Ovary (tissue), 7 donors: ENCODE measurements at regions not wholly inside any gene's neighbourhood (a gene's known extent, or its start where the extent isn't known, plus 50 kb on each side); places are given as distances from the start of the nearest gene placed in this dataset.

Source experiments
- DNase-seq, 5 donors: peaks; one replicate each; pipeline ENCODE4 v3.0.0-alpha.2; 2019 to 2020
- H3K27ac ChIP-seq, 2 donors: fragments of 200-600 bp; one replicate each; pipeline versions ENCODE4 v1.5.1 to v1.8.0; 2019 to 2022
- H3K27me3 ChIP-seq: fragments of 200-600 bp; one replicate; pipeline ENCODE4 v1.8.0; 2022
- H3K36me3 ChIP-seq: fragments of 200-600 bp; sonication (generic); one replicate; pipeline ENCODE4 v1.5.1; 2019
- H3K4me1 ChIP-seq: one replicate; pipeline ENCODE4 v1.8.1; 2013; ENCODE audit warnings: mild to moderate bottlenecking, moderate library complexity; ENCODE audit not compliant: insufficient read depth
- H3K4me3 ChIP-seq: fragments of 200-600 bp; sonication (generic); one replicate; pipeline ENCODE4 v1.5.1; 2017
- H3K9me3 ChIP-seq, 2 donors: fragments of 200-600 bp in 1 of 2; sonication (generic) in 1 of 2; one replicate each; pipeline versions ENCODE4 v1.5.1 to v1.8.1; 2013 to 2019; ENCODE audit warnings: mild to moderate bottlenecking in 1 of 2, moderate library complexity in 1 of 2
- CTCF ChIP-seq, 3 donors: fragments of 450-650 bp in 2 of 3; fragments of 200-600 bp in 1 of 3; IDR thresholded peaks; one replicate each; pipeline versions ENCODE4 v1.5.1 to v1.8.0; 2016 to 2022; ENCODE audit warnings: antibody characterized with exemption in 3 of 3, mild to moderate bottlenecking in 1 of 3
- EP300 ChIP-seq: sonication (generic); formaldehyde crosslinking; IDR thresholded peaks from one replicate; pipeline ENCODE4 v1.6.1; 2017; ENCODE audit warnings: antibody characterized with exemption
- POLR2A ChIP-seq: fragments of 450-650 bp; IDR thresholded peaks from one replicate; pipeline ENCODE4 v1.6.1; 2017; ENCODE audit warnings: antibody characterized with exemption, mild to moderate bottlenecking, moderate library complexity
- WGBS, 3 donors: extraction: QIAGEN DNeasy Blood & Tissue Kit in 1 of 3; methylation state at CpG; one replicate each; pipeline versions ENCODE4 v1.1.5 to v1.1.7; 2013 to 2017; 5-methylcytosine and 5-hydroxymethylcytosine counted together
- intact Hi-C, 4 donors: fragments of 100-400 bp; cut with DNase I; formaldehyde crosslinking; loops; one replicate each; pipeline versions ENCODE4 v1.11.0 to v1.15.1; 2022 to 2023
- donor health status: DM: no; HTN: no; CAD: no; lungs with moderate emphysema.
- donor health status: DM: no; HTN: no; CAD: no.
- donor health status: Bipolar disorder and iron deficiency.
- donor health status: DM: no; HTN: no; CAD: no.
- donor health status: DM: yes; HTN: yes; CAD: no.

GRCh38 chr5:130692770-130693169 is 472.3 kb downstream of the HINT1 start:
- H3K4me3 ChIP-seq: no peak overlapping the region
- H3K27ac ChIP-seq: no peak overlapping the region
- H3K27me3 ChIP-seq: no peaks in the 10 kb centered on the region
- no peaks in the 10 kb centered on the region for H3K4me1 ChIP-seq
- H3K9me3 ChIP-seq: no peaks in the 10 kb centered on the region
- DNase-seq: no peak
- 9 to 31% (median 15%) methylated on average over 1 of the region's 1 CpG for WGBS, 3 donors
- no peak for TF ChIP-seq POLR2A
- no peak for TF ChIP-seq EP300
- no peak for TF ChIP-seq CTCF (IDR thresholded peaks at IDR 0.05)
- no peaks in the 10 kb centered on the region for H3K36me3 ChIP-seq
- intact Hi-C loops: no loop called here

- no peaks in the 10 kb centered on the region for H3K4me1 ChIP-seq
- no peak for DNase-seq
Measured at GRCh38 chr5:130689831-130690230, 475.2 kb downstream of the HINT1 start.

GRCh38 chr5:130687085-130687733 is 477.8 kb downstream of the HINT1 start:
- DNase-seq: no peak
- Histone ChIP-seq H3K9me3 (no peaks in the 10 kb centered on the region), H3K27ac (no peak overlapping the region), H3K4me1 (no peaks in the 10 kb centered on the region), H3K27me3 (no peaks in the 10 kb centered on the region), H3K36me3 (no peaks in the 10 kb centered on the region), H3K4me3 (no peak overlapping the region)
- intact Hi-C loops: no loop called here
- TF ChIP-seq CTCF (IDR thresholded peaks at IDR 0.05): no peak
- no peak for TF ChIP-seq POLR2A
- no peak for TF ChIP-seq EP300
- WGBS, 3 donors: 70 to 86% (median 79%) methylated on average over 7 of the region's 7 CpGs

More at GRCh38 chr5:130689831-130690230, 475.2 kb downstream of the HINT1 start:
- WGBS, 3 donors: 21 to 36% (median 26%) methylated on average over 4 of the region's 4 CpGs
- Histone ChIP-seq H3K27me3 (no peaks in the 10 kb centered on the region), H3K4me3 (no peak overlapping the region), H3K9me3 (no peaks in the 10 kb centered on the region), H3K36me3 (no peaks in the 10 kb centered on the region), H3K27ac (no peak overlapping the region)
- intact Hi-C loops: no loop called here
- TF ChIP-seq POLR2A (no peak), EP300 (no peak), CTCF (IDR thresholded peaks at IDR 0.05) (no peak)

GRCh38 chr5:130678637-130679036 is 486.4 kb downstream of the HINT1 start:
- no peak for DNase-seq
- intact Hi-C loops: no loop called here
- Histone ChIP-seq H3K36me3 (no peaks in the 10 kb centered on the region), H3K27ac (no peak overlapping the region), H3K27me3 (no peaks in the 10 kb centered on the region), H3K9me3 (no peaks in the 10 kb centered on the region), H3K4me3 (no peak overlapping the region), H3K4me1 (no peaks in the 10 kb centered on the region)
- WGBS, 3 donors: 56 to 74% (median 61%) methylated on average over 1 of the region's 1 CpG
- TF ChIP-seq POLR2A (no peak), CTCF (IDR thresholded peaks at IDR 0.05) (no peak)
